ENCODE measurements at regions not wholly inside any gene's neighbourhood (a gene's known extent, or its start where the extent isn't known, plus 50 kb on each side); places are given as distances from the start of the nearest gene placed in this dataset.

DNA sequence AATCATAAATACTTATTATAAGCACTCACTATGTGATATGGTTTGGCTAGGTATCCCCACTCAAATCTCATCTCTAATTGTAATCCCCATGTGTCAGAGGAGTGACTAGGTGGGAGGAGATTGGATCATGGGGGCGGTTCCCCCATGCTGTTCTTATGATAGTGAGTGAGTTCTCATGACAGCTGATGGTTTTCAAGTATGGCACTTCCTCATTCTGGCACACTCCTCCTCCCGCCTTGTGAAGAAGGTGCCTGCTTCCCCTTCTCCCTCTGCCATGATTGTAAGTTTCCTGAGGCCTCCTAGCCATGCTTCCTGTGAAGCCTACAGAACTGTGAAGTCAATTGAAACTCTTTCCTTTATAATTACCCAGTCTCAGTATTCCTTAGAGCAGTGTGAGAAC is 53.3 kb upstream of the CHMP2B start:
- Histone ChIP-seq H3K4me3 (ENCODE audit: extremely low read depth in 1 of 4, insufficient read depth in 2 of 4, low read depth in 3 of 4, low read length in 4 of 4) (no peak overlapping the region), H2AK5ac (ENCODE audit: low read depth, low read length) (no peak overlapping the region), H3K4me2 (ENCODE audit: insufficient read depth in 1 of 2, low read depth in 2 of 2, low read length in 2 of 2) (no peak overlapping the region), H3K18ac (ENCODE audit: extremely low read depth, low read length) (no peak overlapping the region), H3K36me3 (ENCODE audit: control insufficient read depth in 2 of 4, insufficient read depth in 4 of 4, low read length in 3 of 4) (no peaks in the 10 kb centered on the region), H4K5ac (ENCODE audit: insufficient read length, low read depth, low read length) (no peak overlapping the region), H2BK15ac (ENCODE audit: low read length) (no peak overlapping the region), H2BK5ac (ENCODE audit: low read depth, low read length) (no peak overlapping the region), H2BK20ac (ENCODE audit: low read length) (no peak overlapping the region), H2BK12ac (ENCODE audit: low read depth, low read length) (no peak overlapping the region), H2AFZ (ENCODE audit: low read length) (no peak overlapping the region), H2BK120ac (replicated peaks; ENCODE audit: low read depth, low read length) (no peak overlapping the region), H3K9ac (replicated peaks in 1 of 4; ENCODE audit: extremely low read depth in 1 of 4, low read depth in 3 of 4, low read length in 3 of 4) (no peak overlapping the region), H4K8ac (ENCODE audit: extremely low read depth, insufficient read depth, low read length) (no peak overlapping the region), H3K9me3 (ENCODE audit: insufficient read depth in 2 of 2, low read depth in 1 of 2, low read length in 1 of 2) (no peaks in the 10 kb centered on the region), H4K20me1 (replicated peaks in 1 of 2; ENCODE audit: control insufficient read depth in 1 of 2, insufficient read depth in 2 of 2, low read length in 2 of 2) (no peaks in the 10 kb centered on the region), H3K4me1 (replicated peaks in 1 of 4; ENCODE audit: control insufficient read depth in 3 of 4, insufficient read depth in 4 of 4, low read length in 3 of 4) (no peaks in the 10 kb centered on the region), H3K56ac (replicated peaks; ENCODE audit: insufficient read length, low read depth, low read length) (no peak overlapping the region), H3K79me1 (ENCODE audit: low read depth, low read length) (no peaks in the 10 kb centered on the region), H4K91ac (replicated peaks; ENCODE audit: insufficient read length, low read length) (no peak overlapping the region), H3K23ac (ENCODE audit: insufficient read length) (no peak overlapping the region), H3K23me2 (ENCODE audit: low read depth, low read length) (no peaks in the 10 kb centered on the region), H3K4ac (replicated peaks; ENCODE audit: insufficient read length, low read depth, low read length) (no peak overlapping the region), H3K27me3 (replicated peaks in 1 of 4; ENCODE audit: control insufficient read depth in 3 of 4, extremely low read depth in 1 of 4, insufficient read depth in 3 of 4, low read length in 3 of 4) (no peaks in the 10 kb centered on the region), H3K27ac (ENCODE audit: low read depth, low read length) (no peak overlapping the region), H3K14ac (ENCODE audit: insufficient read length) (no peak overlapping the region), H3K79me2 (ENCODE audit: control insufficient read depth in 1 of 2, insufficient read depth in 2 of 2, low read length in 2 of 2) (no peaks in the 10 kb centered on the region)
- DNase-seq (ENCODE audit: low read depth in 1 of 2, low spot score in 2 of 2): no peak
- TF ChIP-seq EGR1 (IDR thresholded peaks at IDR 0.05; ENCODE audit: borderline replicate concordance, low read depth, low read length) (no peak), KDM4A (IDR thresholded peaks at IDR 0.05; ENCODE audit: low read depth, low read length, severe bottlenecking) (no peak), TAF1 (IDR thresholded peaks at IDR 0.05; ENCODE audit: low read depth, low read length) (no peak)
- 94% methylated on average over 2 of the region's 2 CpGs; no CpG with 5 or more reads in 1 of the 2 experiments for WGBS, 2 experiments (ENCODE audit: extremely low coverage in 1 of 2, insufficient coverage in 1 of 2, insufficient read length in 1 of 2, insufficient replicate concordance in 2 of 2, low coverage in 1 of 2, low lambda C conversion rate in 2 of 2, missing lambda C conversion rate in 1 of 2)
- ChIA-PET POLR2A (ENCODE audit: partially characterized antibody) (no interaction called here), CTCF (ENCODE audit: partially characterized antibody) (interaction anchor here (1.2 kb wide), 1 partner anchor 399 kb away, joined by 3 read pairs; no protein-coding TSS in a partner anchor)
- no peak for FAIRE-seq

All from H1 (cell line).